ENCODE measurements at regions not wholly inside any gene's neighbourhood (a gene's known extent, or its start where the extent isn't known, plus 50 kb on each side); places are given as distances from the start of the nearest gene placed in this dataset.

DNA sequence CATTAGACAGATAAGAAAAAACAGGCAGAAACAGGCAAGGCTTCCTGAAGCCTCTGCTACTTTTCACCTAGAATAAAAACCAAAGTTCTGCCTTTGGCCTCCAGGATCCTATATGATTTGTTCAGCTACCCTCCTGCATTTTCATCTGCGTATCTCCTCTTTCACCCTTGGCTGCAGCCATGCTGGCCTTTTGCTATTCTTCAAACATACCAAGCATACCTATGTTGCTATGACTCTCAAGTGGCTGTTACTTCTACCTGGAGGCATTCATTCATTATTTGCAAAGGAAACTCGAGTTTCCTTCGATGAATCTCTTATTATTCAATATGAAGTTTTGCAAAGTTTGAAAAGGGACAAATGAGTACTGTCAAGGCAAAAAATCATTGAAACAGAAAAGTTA, 106.4 kb upstream of the HNMT start:
- Histone ChIP-seq H3K36me3 (replicated peaks in 1 of 2; ENCODE audit: control insufficient read depth in 1 of 2, insufficient read depth in 2 of 2, low read length in 1 of 2) (no peaks in the 10 kb centered on the region), H2AFZ (ENCODE audit: low read depth) (no peak overlapping the region), H3F3A (replicated peaks; ENCODE audit: insufficient read depth) (no peaks in the 10 kb centered on the region), H3K4me3 (ENCODE audit: low read depth in 2 of 2, low read length in 1 of 2) (no peak overlapping the region), H3K79me2 (ENCODE audit: insufficient read depth) (no peaks in the 10 kb centered on the region), H3K9me2 (no peaks in the 10 kb centered on the region), H3K4me2 (no peak overlapping the region), H3K4me1 (ENCODE audit: control insufficient read depth in 1 of 2, insufficient read depth in 2 of 2, low read depth in 1 of 2, low read length in 1 of 2) (no peaks in the 10 kb centered on the region), H3K9ac (no peak overlapping the region), H3K27me3 (ENCODE audit: insufficient read depth) (no peaks in the 10 kb centered on the region), H4K20me1 (ENCODE audit: insufficient read depth) (no peaks in the 10 kb centered on the region), H3K27ac (ENCODE audit: low read depth in 2 of 2, low read length in 1 of 2) (no peak overlapping the region), H3K9me3 (no peaks in the 10 kb centered on the region)
- no peak for DNase-seq
- 30% methylated on average over 3 of the region's 3 CpGs for WGBS (ENCODE audit: low lambda C conversion rate)
- TF ChIP-seq RXRA (IDR thresholded peaks at IDR 0.05; ENCODE audit: borderline replicate concordance, low read depth) (no peak), RFX5 (IDR thresholded peaks at IDR 0.05; ENCODE audit: low read length) (no peak), RCOR1 (IDR thresholded peaks at IDR 0.05; ENCODE audit: low read length) (no peak), TAF1 (IDR thresholded peaks at IDR 0.05; ENCODE audit: borderline replicate concordance, low read depth, low read length) (no peak), SIN3A (IDR thresholded peaks at IDR 0.05; ENCODE audit: borderline replicate concordance, low read depth, low read length) (no peak), RAD21 (IDR thresholded peaks at IDR 0.05; ENCODE audit: low read length) (no peak), FOXJ3 (CRISPR knock-in tag; IDR thresholded peaks at IDR 0.05) (no peak), EP300 (IDR thresholded peaks at IDR 0.05; ENCODE audit: borderline replicate concordance in 1 of 2, low read depth in 1 of 2, low read length in 1 of 2) (no peak), CHD2 (IDR thresholded peaks at IDR 0.05; ENCODE audit: low read length, partially characterized antibody) (no peak), SMC3 (IDR thresholded peaks at IDR 0.05; ENCODE audit: low read depth, low read length) (no peak), FOSL2 (IDR thresholded peaks at IDR 0.05; ENCODE audit: borderline replicate concordance, low read depth) (no peak), FOXM1 (IDR thresholded peaks at IDR 0.05; ENCODE audit: low read depth) (no peak), TCF12 (IDR thresholded peaks at IDR 0.05) (no peak), GABPA (IDR thresholded peaks at IDR 0.05; ENCODE audit: low read depth) (no peak), POLR2AphosphoS5 (IDR thresholded peaks at IDR 0.05; ENCODE audit: low read depth, low read length) (no peak), ELF1 (IDR thresholded peaks at IDR 0.05) (no peak)
- TF ChIP-seq, protein P1, sequence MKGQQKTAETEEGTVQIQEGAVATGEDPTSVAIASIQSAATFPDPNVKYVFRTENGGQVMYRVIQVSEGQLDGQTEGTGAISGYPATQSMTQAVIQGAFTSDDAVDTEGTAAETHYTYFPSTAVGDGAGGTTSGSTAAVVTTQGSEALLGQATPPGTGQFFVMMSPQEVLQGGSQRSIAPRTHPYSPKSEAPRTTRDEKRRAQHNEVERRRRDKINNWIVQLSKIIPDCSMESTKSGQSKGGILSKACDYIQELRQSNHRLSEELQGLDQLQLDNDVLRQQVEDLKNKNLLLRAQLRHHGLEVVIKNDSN (IDR thresholded peaks at IDR 0.05; ENCODE audit: borderline replicate concordance, low read depth): no peak
- ChIA-PET CTCF (no interaction called here), POLR2A (no interaction called here)

DNA sequence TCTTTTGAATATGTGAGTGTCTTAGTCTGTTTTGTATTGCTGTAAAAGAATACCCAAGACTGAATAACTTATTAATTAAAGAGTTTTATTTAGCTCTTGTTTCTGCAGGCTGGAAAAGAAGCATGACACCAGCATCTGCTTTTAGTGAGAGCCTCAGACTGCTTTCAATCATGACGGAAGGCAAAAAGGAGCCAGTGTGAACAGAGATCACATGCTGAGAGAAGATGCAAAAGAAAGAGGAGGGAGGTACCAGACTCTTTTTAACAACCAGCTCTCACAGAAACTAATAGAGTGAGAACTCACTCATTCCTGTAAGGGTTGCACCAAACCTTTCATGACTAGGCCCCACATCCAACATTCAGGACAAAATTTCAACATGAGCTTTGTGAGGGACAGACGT, 101.6 kb upstream of the HNMT start:
- no peak overlapping the region for H3K27ac ChIP-seq (ENCODE audit: low read depth in 2 of 2, low read length in 1 of 2)
- 82% methylated on average over 2 of the region's 2 CpGs for WGBS (ENCODE audit: low lambda C conversion rate)
- no peaks in the 10 kb centered on the region for H3K36me3 ChIP-seq (replicated peaks in 1 of 2; ENCODE audit: control insufficient read depth in 1 of 2, insufficient read depth in 2 of 2, low read length in 1 of 2)
- DNase-seq: no peak
- ChIA-PET CTCF (interaction anchor here (0.6 to 5.2 kb wide), 2 partner anchors 39 to 965 kb away, joined by 3 to 34 read pairs; no protein-coding TSS in a partner anchor), POLR2A (no interaction called here)
- H3K79me2 ChIP-seq (ENCODE audit: insufficient read depth): no peaks in the 10 kb centered on the region
- no peaks in the 10 kb centered on the region for H3K27me3 ChIP-seq (ENCODE audit: insufficient read depth)
- H3K9me3 ChIP-seq: no peaks in the 10 kb centered on the region
- H3K4me2 ChIP-seq: no peak overlapping the region
- no peaks in the 10 kb centered on the region for H3K9me2 ChIP-seq
- H2AFZ ChIP-seq (ENCODE audit: low read depth): no peak overlapping the region
- no peaks in the 10 kb centered on the region for H3F3A ChIP-seq (replicated peaks; ENCODE audit: insufficient read depth)
- no peaks in the 10 kb centered on the region for H3K4me1 ChIP-seq (ENCODE audit: control insufficient read depth in 1 of 2, insufficient read depth in 2 of 2, low read depth in 1 of 2, low read length in 1 of 2)
- H3K4me3 ChIP-seq (ENCODE audit: low read depth in 2 of 2, low read length in 1 of 2): no peak overlapping the region
- H4K20me1 ChIP-seq (ENCODE audit: insufficient read depth): no peaks in the 10 kb centered on the region
- no peak overlapping the region for H3K9ac ChIP-seq
- TF ChIP-seq MEF2A (IDR thresholded peaks at IDR 0.05; ENCODE audit: borderline replicate concordance, low read depth) (no peak), GATA2 (CRISPR knock-in tag; IDR thresholded peaks at IDR 0.05) (no peak), TCF12 (IDR thresholded peaks at IDR 0.05) (no peak), TAF1 (IDR thresholded peaks at IDR 0.05; ENCODE audit: borderline replicate concordance, low read depth, low read length) (no peak), FOSL2 (IDR thresholded peaks at IDR 0.05; ENCODE audit: borderline replicate concordance, low read depth) (no peak), MXI1 (IDR thresholded peaks at IDR 0.05; ENCODE audit: low read depth, low read length) (no peak), CHD2 (IDR thresholded peaks at IDR 0.05; ENCODE audit: low read length, partially characterized antibody) (no peak), POLR2AphosphoS5 (IDR thresholded peaks at IDR 0.05; ENCODE audit: low read depth, low read length) (no peak), NFIC (IDR thresholded peaks at IDR 0.05; ENCODE audit: borderline replicate concordance) (no peak), YY1 (IDR thresholded peaks at IDR 0.05; ENCODE audit: low read depth) (no peak), SMC3 (IDR thresholded peaks at IDR 0.05; ENCODE audit: low read depth, low read length) (no peak), FOXM1 (IDR thresholded peaks at IDR 0.05; ENCODE audit: low read depth) (no peak), RCOR1 (IDR thresholded peaks at IDR 0.05; ENCODE audit: low read length) (no peak)
- TF ChIP-seq, protein P2, sequence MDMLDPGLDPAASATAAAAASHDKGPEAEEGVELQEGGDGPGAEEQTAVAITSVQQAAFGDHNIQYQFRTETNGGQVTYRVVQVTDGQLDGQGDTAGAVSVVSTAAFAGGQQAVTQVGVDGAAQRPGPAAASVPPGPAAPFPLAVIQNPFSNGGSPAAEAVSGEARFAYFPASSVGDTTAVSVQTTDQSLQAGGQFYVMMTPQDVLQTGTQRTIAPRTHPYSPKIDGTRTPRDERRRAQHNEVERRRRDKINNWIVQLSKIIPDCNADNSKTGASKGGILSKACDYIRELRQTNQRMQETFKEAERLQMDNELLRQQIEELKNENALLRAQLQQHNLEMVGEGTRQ (IDR thresholded peaks at IDR 0.05; ENCODE audit: borderline replicate concordance, low read depth, low read length): no peak
- TF ChIP-seq, protein P3, sequence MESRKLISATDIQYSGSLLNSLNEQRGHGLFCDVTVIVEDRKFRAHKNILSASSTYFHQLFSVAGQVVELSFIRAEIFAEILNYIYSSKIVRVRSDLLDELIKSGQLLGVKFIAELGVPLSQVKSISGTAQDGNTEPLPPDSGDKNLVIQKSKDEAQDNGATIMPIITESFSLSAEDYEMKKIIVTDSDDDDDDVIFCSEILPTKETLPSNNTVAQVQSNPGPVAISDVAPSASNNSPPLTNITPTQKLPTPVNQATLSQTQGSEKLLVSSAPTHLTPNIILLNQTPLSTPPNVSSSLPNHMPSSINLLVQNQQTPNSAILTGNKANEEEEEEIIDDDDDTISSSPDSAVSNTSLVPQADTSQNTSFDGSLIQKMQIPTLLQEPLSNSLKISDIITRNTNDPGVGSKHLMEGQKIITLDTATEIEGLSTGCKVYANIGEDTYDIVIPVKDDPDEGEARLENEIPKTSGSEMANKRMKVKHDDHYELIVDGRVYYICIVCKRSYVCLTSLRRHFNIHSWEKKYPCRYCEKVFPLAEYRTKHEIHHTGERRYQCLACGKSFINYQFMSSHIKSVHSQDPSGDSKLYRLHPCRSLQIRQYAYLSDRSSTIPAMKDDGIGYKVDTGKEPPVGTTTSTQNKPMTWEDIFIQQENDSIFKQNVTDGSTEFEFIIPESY (IDR thresholded peaks at IDR 0.05; ENCODE audit: borderline replicate concordance, low read depth): no peak
- TF ChIP-seq, protein P4, sequence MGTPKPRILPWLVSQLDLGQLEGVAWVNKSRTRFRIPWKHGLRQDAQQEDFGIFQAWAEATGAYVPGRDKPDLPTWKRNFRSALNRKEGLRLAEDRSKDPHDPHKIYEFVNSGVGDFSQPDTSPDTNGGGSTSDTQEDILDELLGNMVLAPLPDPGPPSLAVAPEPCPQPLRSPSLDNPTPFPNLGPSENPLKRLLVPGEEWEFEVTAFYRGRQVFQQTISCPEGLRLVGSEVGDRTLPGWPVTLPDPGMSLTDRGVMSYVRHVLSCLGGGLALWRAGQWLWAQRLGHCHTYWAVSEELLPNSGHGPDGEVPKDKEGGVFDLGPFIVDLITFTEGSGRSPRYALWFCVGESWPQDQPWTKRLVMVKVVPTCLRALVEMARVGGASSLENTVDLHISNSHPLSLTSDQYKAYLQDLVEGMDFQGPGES (IDR thresholded peaks at IDR 0.05; ENCODE audit: low read depth, low read length): no peak
- TF ChIP-seq, protein P5, sequence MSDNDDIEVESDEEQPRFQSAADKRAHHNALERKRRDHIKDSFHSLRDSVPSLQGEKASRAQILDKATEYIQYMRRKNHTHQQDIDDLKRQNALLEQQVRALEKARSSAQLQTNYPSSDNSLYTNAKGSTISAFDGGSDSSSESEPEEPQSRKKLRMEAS (IDR thresholded peaks at IDR 0.05; ENCODE audit: low read depth): no peak
